BJ (cell line): ENCODE measurements at regions not wholly inside any gene's neighbourhood (a gene's known extent, or its start where the extent isn't known, plus 50 kb on each side); places are given as distances from the start of the nearest gene placed in this dataset.
"Not testable (repeated sequence)": the region's sequence is repeated elsewhere in the genome, so short reads cannot be mapped to it uniquely, and the experiment has no call there.

Experiments used
- CTCF ChIA-PET: fragments of 350-600 bp; formaldehyde crosslinking; extraction: SDS; loops from one replicate; lab custom pipeline; 2021; ENCODE audit warnings: antibody characterized with exemption, inconsistent platforms; lab: Yijun Ruan, JAX
- POLR2A ChIA-PET: fragments of 300-600 bp; sonication (Branson Sonifier 250); formaldehyde crosslinking; extraction: SDS; loops from one replicate; lab custom pipeline; 2021; ENCODE audit warnings: antibody characterized with exemption; lab: Charles Lee
- DNase-seq: peaks from one replicate; pipeline ENCODE4 v3.0.0-alpha.2; 2011; ENCODE audit warnings: low read depth
- H3K27me3 ChIP-seq: 2 replicates; pipeline ENCODE4 v1.6.0; 2011; ENCODE audit warnings: low read length; ENCODE audit not compliant: control insufficient read depth, insufficient read depth
- H3K36me3 ChIP-seq: 2 replicates; pipeline ENCODE4 v1.5.1; 2011; ENCODE audit warnings: low read length; ENCODE audit not compliant: control insufficient read depth, insufficient read depth
- H3K4me3 ChIP-seq: 2 replicates; pipeline ENCODE4 v1.5.1; 2011; ENCODE audit warnings: low read depth, mild to moderate bottlenecking, control low read depth, low read length
- TF ChIP-seq, protein P1 (sequence below): IDR thresholded peaks from 2 replicates; pipeline ENCODE4 v1.5.1; 2011; ENCODE audit warnings: low read depth, mild to moderate bottlenecking, control low read depth, inconsistent platforms, low read length, moderate library complexity; ENCODE audit not compliant: insufficient read depth

DNA sequence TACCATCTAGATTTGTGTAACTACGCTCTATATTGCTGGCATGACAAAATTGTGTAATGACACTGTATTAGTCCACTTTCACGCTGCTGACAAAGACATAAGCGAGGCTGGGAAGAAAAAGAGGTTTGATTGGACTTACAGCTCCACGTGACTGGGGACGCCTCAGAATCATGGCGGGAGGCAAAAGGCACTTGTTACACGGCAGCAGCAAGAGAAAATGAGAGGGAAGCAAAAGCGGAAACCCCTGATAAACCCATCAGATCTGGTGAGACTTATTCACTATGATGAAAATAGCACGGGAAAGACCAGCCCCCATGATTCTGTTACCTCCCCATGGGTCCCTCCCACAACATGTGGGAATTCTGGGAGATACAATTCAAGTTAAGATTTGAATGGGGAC, 905.7 kb downstream of the DIPK2A start:
- ChIA-PET POLR2A (no interaction called here), CTCF (no interaction called here)
- Histone ChIP-seq H3K4me3 (no peak overlapping the region), H3K36me3 (no peaks in the 10 kb centered on the region), H3K27me3 (no peaks in the 10 kb centered on the region)
- TF ChIP-seq, protein P1, sequence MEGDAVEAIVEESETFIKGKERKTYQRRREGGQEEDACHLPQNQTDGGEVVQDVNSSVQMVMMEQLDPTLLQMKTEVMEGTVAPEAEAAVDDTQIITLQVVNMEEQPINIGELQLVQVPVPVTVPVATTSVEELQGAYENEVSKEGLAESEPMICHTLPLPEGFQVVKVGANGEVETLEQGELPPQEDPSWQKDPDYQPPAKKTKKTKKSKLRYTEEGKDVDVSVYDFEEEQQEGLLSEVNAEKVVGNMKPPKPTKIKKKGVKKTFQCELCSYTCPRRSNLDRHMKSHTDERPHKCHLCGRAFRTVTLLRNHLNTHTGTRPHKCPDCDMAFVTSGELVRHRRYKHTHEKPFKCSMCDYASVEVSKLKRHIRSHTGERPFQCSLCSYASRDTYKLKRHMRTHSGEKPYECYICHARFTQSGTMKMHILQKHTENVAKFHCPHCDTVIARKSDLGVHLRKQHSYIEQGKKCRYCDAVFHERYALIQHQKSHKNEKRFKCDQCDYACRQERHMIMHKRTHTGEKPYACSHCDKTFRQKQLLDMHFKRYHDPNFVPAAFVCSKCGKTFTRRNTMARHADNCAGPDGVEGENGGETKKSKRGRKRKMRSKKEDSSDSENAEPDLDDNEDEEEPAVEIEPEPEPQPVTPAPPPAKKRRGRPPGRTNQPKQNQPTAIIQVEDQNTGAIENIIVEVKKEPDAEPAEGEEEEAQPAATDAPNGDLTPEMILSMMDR, result no peak
- DNase-seq, result no peak

DNA sequence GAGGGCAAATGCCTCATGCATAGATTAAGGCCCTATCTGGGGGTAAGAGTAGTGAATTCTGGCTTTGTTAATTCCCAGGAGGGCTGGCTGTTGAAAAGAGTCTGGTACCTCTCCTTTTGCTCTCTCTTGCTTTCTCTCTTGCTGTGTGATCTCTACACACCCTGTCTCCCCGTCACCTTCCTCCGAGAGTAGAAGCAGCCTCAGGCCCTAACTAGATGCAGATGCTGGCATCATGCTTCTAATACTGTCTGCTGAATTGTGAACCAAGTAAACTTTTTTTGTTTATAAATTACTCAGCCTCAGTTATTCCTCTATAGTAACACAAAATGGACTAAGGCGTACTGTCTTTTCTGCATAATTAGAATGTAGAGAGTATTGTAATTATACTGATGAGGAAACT, 908.1 kb downstream of the DIPK2A start:
- no peak for DNase-seq
- POLR2A ChIA-PET, result no interaction called here
- CTCF ChIA-PET, result no interaction called here
- TF ChIP-seq, protein P1, result no peak
- no peaks in the 10 kb centered on the region for H3K36me3 ChIP-seq
- H3K4me3 ChIP-seq, result no peak overlapping the region
- no peaks in the 10 kb centered on the region for H3K27me3 ChIP-seq

DNA sequence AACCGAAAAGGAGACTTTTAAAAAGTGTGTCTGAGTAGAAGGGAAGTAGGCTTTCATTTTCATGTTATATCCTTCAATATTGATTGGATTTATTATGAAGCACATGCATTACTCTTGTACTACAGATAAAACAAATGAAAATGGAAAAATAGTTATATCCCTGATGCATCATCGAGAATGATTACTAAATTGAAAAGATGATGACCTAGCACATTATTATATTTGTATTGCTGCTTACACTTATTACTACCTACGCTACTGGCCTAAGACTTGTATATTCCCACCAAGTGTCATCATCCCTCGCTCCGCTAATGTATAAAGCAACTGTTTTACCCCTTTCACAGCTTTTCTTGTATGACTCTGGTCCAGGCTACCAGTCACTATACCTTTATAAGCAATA, 922.4 kb downstream of the DIPK2A start:
- DNase-seq, result no peak
- H3K4me3 ChIP-seq, result no peak overlapping the region
- ChIA-PET POLR2A (no interaction called here), CTCF (interaction anchor here (0.6 kb wide), 1 partner anchor 78 kb away, joined by 4 read pairs; no protein-coding TSS in a partner anchor)
- TF ChIP-seq, protein P1, result no peak
- H3K36me3 ChIP-seq, result no peaks in the 10 kb centered on the region
- H3K27me3 ChIP-seq, result no peaks in the 10 kb centered on the region

DNA sequence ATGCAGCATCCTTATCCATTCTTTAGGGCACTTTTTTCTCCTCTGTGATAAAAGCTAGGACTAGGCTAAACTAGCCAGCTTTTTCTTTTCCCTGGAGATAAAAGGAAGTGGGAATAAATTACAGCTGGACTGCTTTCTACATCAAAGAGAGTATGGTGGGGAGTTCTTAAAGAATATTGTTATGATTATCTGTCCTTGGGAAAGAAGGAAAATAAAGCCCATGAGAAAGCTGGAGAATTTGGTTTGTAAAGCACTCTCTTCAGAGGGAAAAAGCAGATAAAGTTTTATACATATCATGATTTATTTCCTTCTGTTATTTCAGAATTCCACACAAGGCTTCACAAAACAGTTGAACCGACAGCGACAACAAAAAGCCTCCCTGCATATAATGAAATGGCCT, 923.0 kb downstream of the DIPK2A start:
- Histone ChIP-seq H3K4me3 (no peak overlapping the region), H3K27me3 (no peaks in the 10 kb centered on the region), H3K36me3 (no peaks in the 10 kb centered on the region)
- CTCF ChIA-PET, result no interaction called here
- no peak for DNase-seq
- TF ChIP-seq, protein P1, result no peak
- POLR2A ChIA-PET, result no interaction called here

DNA sequence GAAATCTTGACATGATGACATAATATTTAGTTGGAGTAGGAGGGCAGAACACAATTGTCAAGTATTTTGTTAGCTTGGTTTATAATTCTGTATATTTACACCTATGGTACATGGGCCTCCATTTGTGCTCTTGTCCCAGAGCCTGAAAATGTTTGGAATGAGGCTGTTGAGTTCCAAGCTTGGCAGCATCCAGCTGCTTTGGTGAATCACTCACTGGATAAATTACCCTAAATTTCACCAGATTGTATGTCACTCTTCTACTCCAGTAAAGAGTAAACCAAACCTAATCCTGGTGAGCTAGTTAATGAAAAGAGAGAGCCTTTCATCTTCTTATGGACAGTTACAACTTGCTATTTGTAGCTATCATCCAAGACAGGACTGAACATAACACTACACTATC, 928.7 kb downstream of the DIPK2A start:
- ChIA-PET POLR2A (no interaction called here), CTCF (no interaction called here)
- H3K4me3 ChIP-seq, result no peak overlapping the region
- no peaks in the 10 kb centered on the region for H3K36me3 ChIP-seq
- TF ChIP-seq, protein P1, result no peak
- no peak for DNase-seq
- no peaks in the 10 kb centered on the region for H3K27me3 ChIP-seq

DNA sequence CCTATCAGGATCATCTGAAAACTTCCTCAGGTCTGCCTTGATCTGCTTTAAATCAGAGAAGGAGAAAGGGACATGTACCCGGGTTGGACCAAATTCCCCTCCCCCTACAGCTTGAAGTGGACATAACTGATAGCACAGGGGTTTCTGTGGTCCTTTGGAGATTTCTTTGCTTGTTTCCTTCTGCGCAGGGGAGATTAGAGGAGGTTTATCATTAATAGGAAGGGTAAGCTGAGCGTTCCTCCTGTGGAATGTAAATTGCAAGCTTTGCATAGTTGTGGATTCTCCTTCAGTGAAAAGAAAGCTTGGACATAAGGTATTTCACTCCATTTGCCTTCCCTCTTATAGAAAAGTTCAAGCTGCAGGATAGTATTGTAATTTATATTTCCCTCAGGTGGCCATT, 936.0 kb downstream of the DIPK2A start:
- CTCF ChIA-PET, DNase-seq: not testable (repeated sequence)

More for the DNA sequence above, 936.0 kb downstream of the DIPK2A start:
- H3K27me3 ChIP-seq, H3K36me3 ChIP-seq, POLR2A ChIA-PET, H3K4me3 ChIP-seq: not testable (repeated sequence)
